Mammary epithelial cell (primary cell): ENCODE measurements at regions not wholly inside any gene's neighbourhood (a gene's known extent, or its start where the extent isn't known, plus 50 kb on each side); places are given as distances from the start of the nearest gene placed in this dataset.
"Not testable (repeated sequence)": the region's sequence is repeated elsewhere in the genome, so short reads cannot be mapped to it uniquely, and the experiment has no call there.

Experiments
- CTCF ChIP-seq, 2 donors: IDR thresholded peaks in 1 of 2; conservative IDR thresholded peaks in 1 of 2; 2 replicates each; pipeline ENCODE4 v1.5.1; 2011 to 2012; ENCODE audit warnings: inconsistent platforms in 2 of 2, low read length in 2 of 2, mild to moderate bottlenecking in 2 of 2, control low read depth in 1 of 2, low read depth in 1 of 2; ENCODE audit not compliant: insufficient read depth in 1 of 2; ENCODE audit errors: extremely low read depth in 1 of 2
- EZH2 ChIP-seq: IDR thresholded peaks from 2 replicates; pipeline ENCODE4 v1.6.1; 2012; ENCODE audit warnings: low read length, inconsistent platforms, borderline replicate concordance

- TF ChIP-seq CTCF (conservative IDR thresholded peaks at IDR 0.05 in 1 of 2, IDR thresholded peaks at IDR 0.05 in 1 of 2; ENCODE audit: extremely low read depth in 1 of 2, insufficient read depth in 1 of 2, low read depth in 1 of 2, low read length in 2 of 2); EZH2: not testable (repeated sequence)
These were observed 936.1 kb downstream of the SPATA31A6 start for GRCh38 chr9:43119565-43119964.
